CD4-positive, alpha-beta T cell treated with Interferon alpha-2 for 1 hour (primary cell): ENCODE measurements at regions not wholly inside any gene's neighbourhood (a gene's known extent, or its start where the extent isn't known, plus 50 kb on each side); places are given as distances from the start of the nearest gene placed in this dataset.

Source experiments
- DNase-seq, 2 donors: peaks; one replicate each; pipeline ENCODE4 v3.0.0-alpha.2; 2020 to 2022

DNA sequence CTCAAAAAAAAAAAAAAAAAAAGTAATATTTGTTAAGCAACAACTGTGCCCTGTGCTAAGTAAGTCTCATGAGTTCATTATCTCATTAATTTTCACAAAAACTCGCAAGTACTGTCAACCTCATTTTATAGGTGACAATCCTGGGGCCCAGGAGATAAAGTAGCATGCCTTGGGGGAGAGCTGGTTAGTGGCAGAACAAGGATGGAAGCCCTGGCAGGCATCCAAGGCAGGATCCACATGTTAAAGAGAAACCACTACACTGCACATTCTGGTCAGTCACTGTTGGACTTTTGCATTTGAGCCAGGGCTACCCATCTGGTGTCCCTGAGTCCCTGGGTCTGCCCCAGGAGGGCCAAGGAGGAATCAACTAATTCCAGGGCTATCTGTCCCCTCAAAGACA is 54.6 kb downstream of the ZFP36L2 start:
- no peak for DNase-seq

DNA sequence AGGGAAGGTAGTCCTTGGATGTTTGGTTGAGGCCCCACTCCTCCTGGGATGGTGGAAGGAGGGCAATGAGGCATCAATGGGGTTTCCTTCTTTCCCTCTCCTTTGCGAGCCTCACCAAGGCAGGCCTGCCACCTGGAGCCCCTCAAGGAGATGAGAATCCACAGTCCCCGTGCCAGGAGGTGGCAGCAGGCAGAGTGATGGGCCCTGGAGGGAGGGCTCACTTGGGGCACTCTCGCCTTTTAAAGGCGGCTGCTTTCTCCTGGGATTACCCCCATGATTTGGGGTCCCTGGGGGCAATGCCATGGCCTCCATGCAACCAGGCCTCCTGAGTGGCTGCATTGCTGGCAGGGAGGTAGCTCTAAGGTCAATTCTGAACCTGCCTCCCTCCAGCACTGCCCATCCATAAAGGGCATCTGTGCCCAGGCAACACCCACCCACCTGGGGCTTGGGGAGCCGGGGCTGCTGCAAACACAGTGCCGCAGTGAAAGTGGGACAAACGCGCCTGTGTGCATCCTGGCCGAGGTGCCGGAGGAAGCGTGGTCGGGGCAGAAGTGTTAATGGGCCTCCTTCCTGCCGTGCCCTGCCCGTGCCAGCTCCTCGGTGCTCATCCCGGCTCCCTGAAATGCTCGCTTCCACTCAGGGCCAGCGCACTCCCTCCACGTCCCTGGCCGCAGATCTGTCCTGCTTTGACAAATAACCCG is 55.9 kb downstream of the ZFP36L2 start:
- DNase-seq = no peak

DNA sequence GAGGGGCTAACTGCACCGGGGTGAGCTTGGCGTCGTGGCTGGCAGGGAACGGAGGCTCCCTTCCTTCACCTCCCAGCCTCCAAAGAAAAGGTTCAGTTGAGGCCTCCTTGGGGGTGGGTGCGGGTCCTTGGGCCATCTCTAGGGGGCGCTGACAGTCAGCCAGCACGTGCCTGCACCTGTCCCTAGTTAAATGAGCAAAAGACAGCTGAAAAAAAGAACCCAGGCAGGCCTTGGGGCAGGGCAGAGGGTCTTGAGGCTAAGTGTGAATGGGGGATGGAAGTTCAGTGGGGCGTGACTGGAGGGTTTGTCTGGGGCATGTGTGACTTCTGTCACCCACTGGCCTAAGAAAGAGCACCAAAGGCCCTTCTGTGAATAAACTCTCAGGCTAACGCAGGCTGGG is 56.4 kb downstream of the ZFP36L2 start:
- peak; percentile 65 to 75 for DNase-seq

DNA sequence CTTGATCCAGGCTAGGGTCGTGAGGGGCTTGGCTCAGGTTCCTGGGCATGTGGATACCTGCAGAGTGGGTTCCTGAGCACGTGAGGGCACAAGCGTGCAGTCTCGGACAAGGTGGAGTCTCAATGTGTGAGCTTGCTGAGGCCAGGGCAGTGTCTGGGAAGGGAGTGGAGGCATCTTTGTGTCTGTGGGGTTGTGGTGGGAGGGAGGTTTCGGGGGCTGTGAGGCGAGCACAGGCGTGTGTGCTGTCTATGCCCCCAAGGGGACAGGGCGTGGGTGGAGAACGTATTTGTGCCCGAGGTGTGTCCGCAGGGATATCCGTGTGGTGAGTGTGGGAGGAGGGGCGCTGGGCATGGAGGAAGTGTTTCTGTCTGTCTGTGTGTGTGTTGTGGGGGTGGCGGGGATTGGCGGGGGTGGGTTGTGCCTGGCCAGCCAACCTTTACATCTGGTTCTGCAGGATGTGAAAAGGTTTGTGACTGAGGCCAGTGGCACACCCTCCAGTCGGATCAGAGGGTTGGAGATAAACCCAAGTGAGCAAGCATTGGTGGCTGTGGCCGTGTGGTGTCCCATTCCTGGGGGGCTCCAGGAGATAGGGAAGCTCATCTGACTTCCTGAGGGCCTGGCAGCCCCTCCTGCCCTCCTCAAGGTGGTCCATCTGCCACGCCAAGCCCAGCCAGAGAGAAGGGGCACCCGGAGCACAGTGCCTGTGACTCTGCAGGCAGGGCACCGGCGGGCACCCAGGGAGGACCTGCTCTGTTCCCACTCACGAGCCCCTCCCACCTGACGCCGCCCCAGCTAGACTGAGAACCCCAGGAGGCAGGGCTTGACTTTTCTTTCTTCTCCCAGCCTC is 57.1 kb downstream of the ZFP36L2 start:
- peak in 1 of 2 donors; percentile 67 for DNase-seq

- DNase-seq = no peak
These were observed 58.4 kb downstream of the ZFP36L2 start for GRCh38 chr2:43168016-43168369.

DNA sequence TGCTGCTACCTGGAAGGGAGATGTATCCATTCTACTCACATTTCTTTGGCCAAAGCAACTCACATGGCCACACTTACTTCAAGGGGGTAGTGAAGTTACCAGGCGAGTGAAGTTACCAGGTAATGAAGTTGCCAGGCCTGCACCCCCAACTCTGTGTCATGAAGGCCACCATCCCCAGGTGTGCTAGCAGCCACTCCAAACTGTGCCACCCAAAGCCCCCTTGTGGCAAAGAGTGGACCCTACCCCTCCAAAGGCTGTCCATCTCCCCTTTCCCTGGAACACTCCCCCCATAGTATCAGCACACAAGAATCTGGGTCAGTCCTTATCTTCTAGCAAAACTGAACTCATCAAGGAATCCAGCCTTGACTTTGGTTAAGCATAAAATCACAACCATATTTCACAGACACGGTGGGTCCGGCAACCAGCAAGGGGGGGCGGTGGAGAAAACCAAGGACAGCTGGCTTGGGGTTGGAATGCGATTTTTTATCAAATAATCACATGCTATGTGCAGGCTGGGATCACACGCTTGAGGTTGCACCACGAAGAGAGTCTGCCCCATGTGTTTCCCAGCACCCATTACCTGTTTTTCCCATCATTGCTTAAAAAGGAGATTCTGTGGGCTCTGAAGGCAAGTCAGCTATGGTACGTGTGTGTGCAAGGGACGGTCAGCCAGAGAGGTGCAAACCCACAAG is 60.9 kb downstream of the ZFP36L2 start:
- DNase-seq = no peak

DNA sequence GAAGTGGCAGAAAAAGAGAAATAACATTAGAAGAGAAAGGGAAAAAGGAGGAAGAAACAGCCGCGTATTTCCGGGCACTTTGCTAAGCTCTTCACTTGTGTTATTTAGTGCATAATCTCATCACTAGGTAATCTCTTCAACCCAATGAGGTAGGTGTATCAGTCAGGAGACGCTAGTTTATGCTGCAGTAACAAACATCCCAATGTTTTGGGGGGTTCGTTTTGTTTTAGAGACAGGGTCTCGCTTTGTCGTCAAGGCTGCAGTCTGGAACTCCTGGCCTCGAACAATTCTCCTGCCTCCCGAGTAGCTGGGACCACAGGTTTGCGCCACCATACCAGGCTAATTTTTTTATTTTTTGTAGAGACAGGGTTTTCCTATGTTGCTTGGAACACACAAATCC is 61.7 kb downstream of the ZFP36L2 start:
- DNase-seq = no peak

- DNase-seq = no peak
These were observed 62.7 kb downstream of the ZFP36L2 start for GRCh38 chr2:43163584-43164270.

GRCh38 chr2:43162511-43162776 is 64.0 kb downstream of the ZFP36L2 start:
- no peak for DNase-seq

- no peak for DNase-seq
These were observed 64.5 kb downstream of the ZFP36L2 start for GRCh38 chr2:43161650-43162510.

DNA sequence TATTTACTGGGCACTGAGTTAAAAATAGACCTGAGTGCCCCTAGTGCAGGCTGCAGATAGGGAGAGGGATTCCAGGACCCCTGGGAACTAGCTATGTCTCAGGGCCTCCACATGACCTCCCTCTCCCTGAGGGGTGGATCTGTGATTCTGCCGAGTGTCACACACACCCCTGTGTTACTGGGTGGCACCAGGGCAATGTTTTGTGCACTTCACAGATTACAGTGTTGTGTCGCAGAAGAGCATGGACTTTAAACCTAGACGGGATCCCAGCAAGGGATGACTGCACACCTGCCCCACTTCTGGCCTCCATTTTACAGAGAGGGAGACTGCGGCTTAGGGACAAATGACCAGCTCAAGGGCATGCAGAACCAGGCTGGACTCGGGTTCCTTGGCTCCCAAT is 65.6 kb downstream of the ZFP36L2 start:
- no peak for DNase-seq

DNA sequence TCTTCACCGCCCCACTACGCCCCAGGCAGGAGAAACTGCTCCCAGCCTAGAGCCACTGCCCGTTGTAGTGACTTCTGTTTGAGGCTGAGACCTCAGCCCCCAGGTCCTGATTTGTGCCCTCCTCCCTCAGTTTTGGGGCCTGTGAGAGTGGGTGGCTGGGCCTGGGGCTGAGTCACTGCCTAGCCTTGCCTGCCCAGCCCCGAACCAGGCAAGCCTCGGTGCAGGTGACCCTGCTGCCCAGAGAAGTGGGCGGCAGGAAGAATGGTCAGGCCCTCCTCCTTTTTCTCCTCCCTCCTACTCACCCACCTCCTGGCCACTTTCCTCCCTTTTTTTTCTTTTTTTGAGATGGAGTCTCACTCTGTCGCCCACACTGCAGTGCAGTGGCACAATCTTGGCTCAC is 66.6 kb downstream of the ZFP36L2 start:
- DNase-seq = no peak

GRCh38 chr2:43158259-43158880 is 68.0 kb downstream of the ZFP36L2 start:
- peak in 1 of 2 donors; percentile 52 for DNase-seq

GRCh38 chr2:43157506-43158246 is 68.7 kb downstream of the ZFP36L2 start:
- no peak for DNase-seq

- DNase-seq = no peak
These were observed 70.5 kb downstream of the ZFP36L2 start for GRCh38 chr2:43155851-43156411.

DNA sequence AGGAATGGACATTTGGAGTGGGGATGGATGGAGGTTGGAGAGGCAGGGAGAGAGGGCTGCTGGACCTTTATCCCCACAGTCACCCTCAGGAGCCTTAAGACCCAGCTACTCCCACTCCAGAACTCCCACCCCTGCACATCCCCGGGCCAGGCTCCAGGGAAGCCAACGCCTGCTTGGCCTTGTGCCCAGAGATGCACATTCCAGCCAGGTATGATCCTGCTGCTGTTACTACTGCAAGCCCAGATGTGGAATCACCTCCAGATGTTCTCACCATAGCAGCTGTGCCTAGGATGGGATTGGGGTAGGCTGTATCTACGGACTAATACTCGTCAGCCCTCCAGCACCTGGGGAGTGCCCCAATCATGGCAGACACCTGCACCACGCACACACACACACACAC is 71.7 kb downstream of the ZFP36L2 start:
- DNase-seq = no peak

DNA sequence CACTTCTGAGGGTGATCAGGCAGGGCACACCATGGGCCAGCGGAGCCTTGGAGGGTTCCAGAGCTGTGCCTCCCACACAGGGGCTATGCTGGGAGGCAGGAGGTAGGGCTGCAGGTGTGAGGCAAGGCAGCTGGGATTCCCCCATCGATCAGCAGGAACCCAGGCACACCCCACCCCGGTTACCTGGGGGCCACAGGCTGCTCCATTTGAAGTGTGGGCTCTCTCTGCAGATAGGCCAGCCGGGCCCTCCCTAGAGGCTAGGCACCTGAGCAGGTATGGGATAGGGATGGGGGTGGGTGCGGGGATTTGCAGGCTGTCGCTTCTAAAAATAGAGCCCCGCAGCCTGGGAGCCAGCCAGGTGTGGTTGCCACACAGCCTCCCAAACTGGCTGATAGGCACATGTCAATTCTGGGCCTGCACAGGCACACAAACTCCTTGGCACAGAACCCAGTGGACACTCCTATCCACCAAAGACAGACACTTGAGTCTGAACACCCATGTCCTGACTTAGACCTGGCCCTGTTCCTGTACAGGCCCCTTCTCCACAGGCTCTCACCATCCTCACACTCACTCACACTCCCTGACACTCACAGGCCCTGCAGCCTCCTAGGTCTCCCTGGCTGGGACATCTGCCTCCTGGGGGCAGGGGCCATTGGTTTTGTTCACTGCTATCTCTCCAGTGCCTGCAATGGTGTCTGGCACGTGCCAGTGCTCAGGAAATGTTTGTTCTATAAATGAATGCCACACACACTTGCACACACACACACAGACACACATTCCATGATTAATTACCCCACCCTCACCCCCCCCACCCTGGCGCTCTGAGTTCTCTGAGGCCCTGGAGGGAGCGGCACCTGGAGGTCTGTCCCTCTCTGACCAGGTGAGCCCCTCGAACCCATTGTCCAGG is 73.4 kb downstream of the ZFP36L2 start:
- no peak for DNase-seq

GRCh38 chr2:43152186-43152585 is 74.2 kb downstream of the ZFP36L2 start:
- DNase-seq = no peak

DNA sequence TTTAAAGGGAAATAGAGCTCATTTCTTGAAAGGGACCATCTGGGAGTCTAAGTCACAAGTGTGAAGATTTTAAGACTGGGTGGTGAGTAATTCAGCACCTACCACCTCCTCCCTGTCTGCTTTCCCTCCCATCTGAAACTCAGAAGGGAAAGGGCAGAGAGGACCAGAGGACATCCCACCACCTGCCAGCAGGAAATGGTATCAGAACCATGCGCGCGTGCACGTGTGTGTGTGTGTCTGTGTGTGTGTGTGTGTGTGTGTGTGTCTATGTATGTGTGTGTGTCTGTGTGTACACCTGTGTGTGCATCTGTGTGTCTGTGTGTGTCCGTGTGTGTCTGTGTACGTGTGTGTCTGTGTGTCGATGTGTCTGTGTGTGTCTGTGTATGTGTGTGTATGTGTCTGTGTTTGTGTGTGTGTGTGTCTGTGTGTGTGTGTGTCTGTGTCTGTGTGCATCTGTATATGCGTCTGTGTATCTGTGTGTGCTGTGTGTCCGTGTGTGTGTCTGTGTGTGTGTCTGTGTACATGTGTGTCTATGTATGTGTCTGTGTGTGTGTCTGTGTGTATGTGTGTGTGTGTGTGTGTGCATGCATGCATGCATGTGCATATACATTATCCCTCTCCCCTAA is 76.8 kb downstream of the ZFP36L2 start:
- no peak for DNase-seq
